ENCODE measurements at regions not wholly inside any gene's neighbourhood (a gene's known extent, or its start where the extent isn't known, plus 50 kb on each side); places are given as distances from the start of the nearest gene placed in this dataset.

GRCh38 chr20:24059174-24059573, 70.6 kb upstream of the GGTLC1 start:
- TF ChIP-seq CTCF (IDR thresholded peaks at IDR 0.05; ENCODE audit: insufficient read depth, low read depth, low read length) (no peak), EZH2 (IDR thresholded peaks at IDR 0.05; ENCODE audit: insufficient read depth, low read length) (no peak)
